ENCODE measurements at regions not wholly inside any gene's neighbourhood (a gene's known extent, or its start where the extent isn't known, plus 50 kb on each side); places are given as distances from the start of the nearest gene placed in this dataset.

- DNase-seq (ENCODE audit: low read depth) = no peak
These were observed 55.4 kb downstream of the CCER1 start for GRCh38 chr12:90899456-90900182.

- DNase-seq (ENCODE audit: low read depth) = no peak
These were observed 57.0 kb downstream of the CCER1 start for GRCh38 chr12:90897986-90898385.

- no peak for DNase-seq (ENCODE audit: low read depth)
These were observed 57.7 kb downstream of the CCER1 start for GRCh38 chr12:90897316-90897715.

- no peak for DNase-seq (ENCODE audit: low read depth)
These were observed 58.2 kb downstream of the CCER1 start for GRCh38 chr12:90896821-90897220.

- DNase-seq (ENCODE audit: low read depth) = no peak
These were observed 58.8 kb downstream of the CCER1 start for GRCh38 chr12:90896164-90896563.

GRCh38 chr12:90888316-90888715 lies 66.7 kb downstream of the CCER1 start:
- DNase-seq (ENCODE audit: low read depth) = no peak

- DNase-seq (ENCODE audit: low read depth) = no peak
These were observed 71.5 kb downstream of the CCER1 start for GRCh38 chr12:90883456-90883855.

- no peak for DNase-seq (ENCODE audit: low read depth)
These were observed 83.3 kb downstream of the CCER1 start for GRCh38 chr12:90871726-90872096.

GRCh38 chr12:90870971-90871725 lies 83.8 kb downstream of the CCER1 start:
- DNase-seq (ENCODE audit: low read depth) = no peak

- no peak for DNase-seq (ENCODE audit: low read depth)
These were observed 86.3 kb downstream of the CCER1 start for GRCh38 chr12:90868626-90869025.

GRCh38 chr12:90859591-90859990 lies 95.4 kb downstream of the CCER1 start:
- no peak for DNase-seq (ENCODE audit: low read depth)

- DNase-seq (ENCODE audit: low read depth) = no peak
These were observed 96.7 kb downstream of the CCER1 start for GRCh38 chr12:90858252-90858651.

GRCh38 chr12:90855534-90855933 lies 99.4 kb downstream of the CCER1 start:
- DNase-seq (ENCODE audit: low read depth) = no peak

- no peak for DNase-seq (ENCODE audit: low read depth)
These were observed 100.8 kb downstream of the CCER1 start for GRCh38 chr12:90854136-90854689.

- DNase-seq (ENCODE audit: low read depth) = no peak
These were observed 102.9 kb downstream of the CCER1 start for GRCh38 chr12:90851800-90852718.

- no peak for DNase-seq (ENCODE audit: low read depth)
These were observed 112.5 kb downstream of the CCER1 start for GRCh38 chr12:90842477-90842876.

- no peak for DNase-seq (ENCODE audit: low read depth)
These were observed 113.6 kb downstream of the CCER1 start for GRCh38 chr12:90841336-90841735.

GRCh38 chr12:90839346-90839745 lies 115.6 kb downstream of the CCER1 start:
- no peak for DNase-seq (ENCODE audit: low read depth)

GRCh38 chr12:90836689-90837088 lies 118.3 kb downstream of the CCER1 start:
- DNase-seq (ENCODE audit: low read depth) = no peak

GRCh38 chr12:90833228-90833627 lies 121.7 kb downstream of the CCER1 start:
- DNase-seq (ENCODE audit: low read depth) = no peak

- DNase-seq (ENCODE audit: low read depth) = no peak
These were observed 122.5 kb downstream of the CCER1 start for GRCh38 chr12:90832427-90832826.

GRCh38 chr12:90831712-90832111 lies 123.3 kb downstream of the CCER1 start:
- DNase-seq (ENCODE audit: low read depth) = no peak

All from stimulated activated CD8-positive, alpha-beta memory T cell treated with anti-CD3 and anti-CD28 coated beads, Interleukin-15, amount 100 ng/mL, for 1 hour (primary cell).